ENCODE measurements at regions not wholly inside any gene's neighbourhood (a gene's known extent, or its start where the extent isn't known, plus 50 kb on each side); places are given as distances from the start of the nearest gene placed in this dataset.

DNA sequence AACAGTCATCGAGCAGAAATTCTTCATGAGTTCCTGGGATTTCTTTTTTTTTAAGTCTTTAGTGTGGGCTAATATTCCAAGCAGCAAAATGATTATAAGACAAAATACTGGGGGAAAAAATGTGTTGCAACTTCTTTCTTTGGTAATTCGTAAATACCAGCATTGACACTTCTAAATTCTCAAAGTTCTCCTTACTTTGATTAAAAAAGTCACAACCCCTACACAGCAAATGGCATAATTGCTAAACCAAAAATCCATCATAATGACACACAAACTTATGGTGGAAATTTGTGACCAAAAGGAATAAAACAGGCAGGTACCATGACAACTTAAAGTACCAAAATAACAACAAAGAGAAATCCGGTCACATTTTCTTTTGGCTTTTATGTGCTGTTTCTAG, 585.2 kb upstream of the PKN2 start:
- TF ChIP-seq, protein P1, sequence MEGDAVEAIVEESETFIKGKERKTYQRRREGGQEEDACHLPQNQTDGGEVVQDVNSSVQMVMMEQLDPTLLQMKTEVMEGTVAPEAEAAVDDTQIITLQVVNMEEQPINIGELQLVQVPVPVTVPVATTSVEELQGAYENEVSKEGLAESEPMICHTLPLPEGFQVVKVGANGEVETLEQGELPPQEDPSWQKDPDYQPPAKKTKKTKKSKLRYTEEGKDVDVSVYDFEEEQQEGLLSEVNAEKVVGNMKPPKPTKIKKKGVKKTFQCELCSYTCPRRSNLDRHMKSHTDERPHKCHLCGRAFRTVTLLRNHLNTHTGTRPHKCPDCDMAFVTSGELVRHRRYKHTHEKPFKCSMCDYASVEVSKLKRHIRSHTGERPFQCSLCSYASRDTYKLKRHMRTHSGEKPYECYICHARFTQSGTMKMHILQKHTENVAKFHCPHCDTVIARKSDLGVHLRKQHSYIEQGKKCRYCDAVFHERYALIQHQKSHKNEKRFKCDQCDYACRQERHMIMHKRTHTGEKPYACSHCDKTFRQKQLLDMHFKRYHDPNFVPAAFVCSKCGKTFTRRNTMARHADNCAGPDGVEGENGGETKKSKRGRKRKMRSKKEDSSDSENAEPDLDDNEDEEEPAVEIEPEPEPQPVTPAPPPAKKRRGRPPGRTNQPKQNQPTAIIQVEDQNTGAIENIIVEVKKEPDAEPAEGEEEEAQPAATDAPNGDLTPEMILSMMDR (IDR thresholded peaks at IDR 0.05 in 4 of 5, conservative IDR thresholded peaks at IDR 0.05 in 1 of 5) = no peak
- no peak for TF ChIP-seq POLR2A (IDR thresholded peaks at IDR 0.05)

Data from gastrocnemius medialis (tissue), 4 donors.